ENCODE measurements at regions not wholly inside any gene's neighbourhood (a gene's known extent, or its start where the extent isn't known, plus 50 kb on each side); places are given as distances from the start of the nearest gene placed in this dataset.

DNA sequence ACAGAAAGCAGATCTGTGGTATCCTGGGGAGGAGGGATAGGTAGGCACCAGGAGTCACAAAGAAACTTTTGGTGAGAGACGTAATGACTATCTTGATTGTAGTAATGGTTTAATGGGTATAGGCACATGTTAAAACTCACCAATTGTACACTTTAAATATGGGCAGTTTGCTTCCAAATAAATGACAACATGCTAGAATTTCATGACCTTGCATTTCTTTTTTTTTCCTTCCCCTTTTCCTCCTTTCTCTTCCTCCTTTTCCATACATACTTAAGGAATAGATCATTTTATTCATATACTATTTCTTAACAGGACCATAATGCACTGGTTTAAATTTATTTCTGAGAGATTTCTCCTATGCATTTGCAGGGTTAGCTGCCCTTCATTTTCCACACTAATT is 341.8 kb downstream of the TMEM182 start:
- DNase-seq: no peak

DNA sequence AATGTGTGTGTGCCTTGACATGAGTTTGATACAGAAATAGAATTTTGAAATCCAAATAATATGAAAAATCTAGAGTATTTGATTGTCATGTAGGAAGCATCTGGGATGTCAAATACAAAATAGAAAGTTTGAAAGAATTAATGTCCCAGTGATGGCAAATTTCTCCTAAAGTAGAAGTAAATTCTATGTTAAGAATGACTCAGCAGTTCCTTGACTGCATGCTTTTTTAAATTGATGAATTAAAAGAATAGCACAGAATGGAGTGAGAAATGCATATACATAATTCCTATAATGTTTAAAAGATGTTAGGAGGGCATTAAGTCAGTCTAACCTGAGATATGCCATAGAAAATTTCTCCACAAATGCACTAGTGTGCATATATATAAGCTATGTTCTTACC is 357.5 kb downstream of the TMEM182 start:
- no peak for DNase-seq

DNA sequence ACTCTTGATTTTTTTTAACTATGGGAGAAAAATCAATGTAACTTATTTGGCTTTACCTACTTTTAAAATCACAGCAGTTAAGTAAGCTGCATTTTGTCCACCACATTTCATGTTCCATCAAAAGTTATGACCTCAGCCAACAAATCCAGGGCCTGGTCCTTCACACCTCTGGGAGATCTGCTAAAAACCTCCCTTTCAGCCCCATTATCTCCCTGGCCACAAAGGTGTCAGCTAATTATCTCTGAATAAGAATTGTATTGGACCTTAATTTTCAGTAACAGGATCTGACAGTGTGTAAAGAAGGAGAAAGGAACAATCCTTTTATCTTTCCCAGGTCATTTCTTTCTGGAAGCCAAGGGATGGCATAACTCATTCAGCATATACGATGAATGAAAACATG is 359.3 kb downstream of the TMEM182 start:
- DNase-seq: no peak

DNA sequence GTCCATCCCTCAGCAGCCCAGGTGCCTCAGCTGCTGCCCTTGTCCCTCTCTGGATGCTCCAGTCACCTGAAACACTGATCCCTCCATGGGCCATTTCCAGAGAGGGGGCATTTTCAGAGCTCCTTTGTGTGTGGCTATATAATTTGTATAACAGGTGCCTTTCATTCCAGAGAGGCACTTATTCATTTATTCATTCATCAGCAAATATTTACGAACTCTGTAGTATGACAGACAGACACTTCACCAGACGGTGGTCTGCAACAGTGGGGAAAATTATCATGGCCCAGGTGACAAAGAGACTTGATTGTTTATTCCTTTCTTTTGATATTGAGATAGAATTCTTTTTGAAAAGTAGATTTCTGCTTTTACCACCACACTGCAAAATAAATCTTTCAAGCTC is 361.7 kb downstream of the TMEM182 start:
- no peak for DNase-seq

DNA sequence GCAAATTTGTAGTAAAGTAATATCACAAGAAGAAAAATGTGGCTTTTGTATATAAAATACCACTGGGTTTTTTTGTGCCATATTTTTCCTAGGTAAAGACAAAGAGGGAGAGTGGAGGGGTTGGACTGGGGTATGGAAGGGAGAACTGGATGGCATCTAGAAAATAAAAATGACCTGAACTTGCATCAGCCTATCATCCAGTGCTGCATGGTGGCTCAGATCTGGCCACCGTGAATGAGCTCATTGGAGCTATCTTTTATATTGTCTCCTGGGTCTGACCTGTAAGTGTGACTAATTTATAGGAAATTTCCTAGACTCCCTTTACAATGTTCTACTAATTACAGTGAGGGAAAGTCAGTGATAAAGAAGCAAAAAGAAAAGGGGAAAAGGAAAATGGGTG is 369.0 kb downstream of the TMEM182 start:
- no peak for DNase-seq

DNA sequence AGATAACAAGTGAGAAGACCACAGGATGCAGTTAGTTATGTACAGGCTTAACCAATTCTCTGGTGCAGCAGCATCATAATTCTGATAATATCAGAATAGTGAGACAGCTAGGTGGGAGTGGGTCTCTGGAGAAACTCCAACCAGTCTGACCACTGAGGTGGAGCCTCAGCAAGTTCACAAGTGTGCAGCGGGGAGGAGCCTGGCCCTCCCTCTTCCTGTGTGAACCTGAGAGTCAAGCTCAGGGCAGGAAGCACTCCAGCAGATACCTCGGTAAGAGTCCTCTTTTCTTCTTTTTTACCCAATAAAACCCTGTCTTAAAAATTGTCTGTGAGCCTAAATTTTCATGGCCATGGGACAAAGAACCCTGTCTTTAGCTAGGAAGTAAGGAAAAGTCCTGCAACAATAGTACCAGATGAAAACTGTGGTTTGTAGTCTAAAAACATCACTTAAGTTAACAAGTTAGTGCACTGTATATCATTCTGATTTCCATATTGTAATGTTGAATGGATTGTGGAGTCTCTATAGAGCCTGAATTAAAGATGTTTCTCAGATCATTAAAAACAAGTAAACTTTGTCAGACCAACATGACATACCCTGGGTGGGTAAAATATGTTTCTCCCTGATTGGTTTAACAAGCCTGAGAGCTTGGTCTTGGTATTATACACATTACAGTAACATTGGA is 370.8 kb downstream of the TMEM182 start:
- no peak for DNase-seq

DNA sequence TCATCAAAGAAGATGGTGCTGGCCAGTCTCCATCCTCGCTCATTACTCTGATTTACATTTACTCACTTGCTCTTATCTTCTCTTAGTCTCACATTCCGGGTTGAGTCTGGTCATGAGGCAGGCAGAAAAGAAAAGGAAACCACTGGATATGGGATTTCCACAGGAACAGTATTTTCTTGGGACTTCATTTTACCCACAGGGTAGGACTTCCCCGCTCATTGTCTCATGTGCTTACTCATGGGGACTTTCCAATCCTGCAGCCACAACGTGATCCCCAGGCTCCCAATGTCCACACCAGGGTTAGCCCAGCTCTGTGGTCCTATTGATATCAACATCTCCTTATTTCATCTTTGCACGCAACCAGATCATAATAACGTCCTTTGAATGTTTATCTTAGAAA is 373.8 kb downstream of the TMEM182 start:
- DNase-seq: no peak

DNA sequence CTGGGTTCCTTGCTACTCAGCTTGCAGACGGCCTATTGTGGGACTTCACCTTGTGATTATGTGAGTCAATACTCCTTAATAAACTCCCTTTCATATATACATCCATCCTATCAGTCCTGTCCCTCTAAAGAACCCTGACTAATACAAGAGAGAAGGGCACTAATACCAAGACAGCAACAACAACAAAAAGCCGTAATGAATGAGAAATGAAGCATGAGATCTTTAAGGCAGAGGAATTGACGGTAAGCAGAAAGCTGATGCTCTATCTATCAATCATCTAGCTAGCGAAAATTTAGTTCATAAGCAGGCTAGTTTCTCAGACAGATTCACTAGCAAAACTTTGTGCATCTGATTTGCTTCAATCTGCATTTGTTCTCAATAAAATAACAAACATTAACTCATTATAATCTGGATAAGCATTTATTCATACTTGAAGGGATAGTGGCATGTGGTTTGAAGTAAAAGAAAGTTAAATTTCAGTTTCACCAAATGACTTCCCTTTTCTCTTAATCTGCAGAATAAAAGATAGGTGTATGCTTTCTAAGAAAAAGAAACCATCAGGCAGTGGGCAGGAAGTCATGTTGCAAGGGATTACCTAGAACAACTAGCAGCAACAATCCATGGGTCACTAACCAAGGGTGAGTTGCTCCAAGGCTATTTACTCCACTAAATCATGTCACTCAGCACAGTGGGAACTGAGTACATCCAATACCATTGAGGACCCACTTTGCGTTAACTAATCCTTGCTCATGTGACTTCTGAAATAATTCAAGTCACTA is 376.5 kb downstream of the TMEM182 start:
- no peak for DNase-seq

DNA sequence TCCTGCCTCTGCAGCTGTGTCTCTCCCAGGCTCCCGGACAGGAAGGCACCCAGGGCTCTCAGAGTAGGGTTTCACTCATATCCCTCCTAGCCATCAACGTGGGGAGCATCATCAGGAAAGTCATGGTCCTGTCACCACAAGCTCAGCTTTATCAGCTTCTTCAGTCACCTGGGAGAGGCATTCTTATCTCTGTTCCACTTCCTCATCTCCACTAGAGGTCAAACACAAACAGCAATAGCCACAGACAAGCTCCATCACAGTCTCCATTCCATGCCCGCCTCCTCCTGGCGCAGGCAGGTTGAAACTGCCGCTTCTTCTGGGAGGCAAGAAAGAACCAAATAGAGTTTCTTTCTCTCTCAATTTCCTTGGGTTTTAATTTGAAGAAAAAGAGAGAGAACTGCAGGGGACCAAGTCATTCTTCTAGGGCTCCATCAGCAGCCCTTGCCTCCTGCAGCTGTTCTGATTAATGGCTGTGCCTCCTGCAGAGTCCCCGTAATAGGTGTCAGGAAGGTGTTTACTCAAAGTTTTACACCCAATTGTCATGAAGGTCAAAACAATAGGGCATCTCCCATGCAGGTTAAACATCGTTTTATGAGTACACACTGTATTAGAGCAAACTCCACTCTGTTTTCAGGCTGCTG is 377.9 kb downstream of the TMEM182 start:
- DNase-seq: no peak

DNA sequence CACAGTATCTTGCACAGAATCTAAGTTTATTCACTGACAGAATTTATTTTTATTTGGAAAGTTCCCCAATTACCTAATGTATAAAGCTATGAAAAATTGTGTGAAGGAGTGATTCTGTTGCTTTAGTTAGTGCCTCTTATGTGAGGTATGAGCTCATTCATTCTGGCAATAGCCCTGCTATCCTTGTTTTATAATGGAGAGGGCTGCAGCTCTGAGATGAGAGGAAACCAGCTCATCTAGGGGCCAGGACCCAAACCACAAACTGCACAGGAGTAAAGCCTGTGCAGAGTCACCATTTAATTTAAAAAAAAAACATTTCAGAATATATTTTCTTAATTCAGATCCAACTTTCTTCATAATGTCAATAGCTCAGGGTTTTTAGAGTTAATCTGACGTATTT is 383.0 kb downstream of the TMEM182 start:
- DNase-seq: no peak

DNA sequence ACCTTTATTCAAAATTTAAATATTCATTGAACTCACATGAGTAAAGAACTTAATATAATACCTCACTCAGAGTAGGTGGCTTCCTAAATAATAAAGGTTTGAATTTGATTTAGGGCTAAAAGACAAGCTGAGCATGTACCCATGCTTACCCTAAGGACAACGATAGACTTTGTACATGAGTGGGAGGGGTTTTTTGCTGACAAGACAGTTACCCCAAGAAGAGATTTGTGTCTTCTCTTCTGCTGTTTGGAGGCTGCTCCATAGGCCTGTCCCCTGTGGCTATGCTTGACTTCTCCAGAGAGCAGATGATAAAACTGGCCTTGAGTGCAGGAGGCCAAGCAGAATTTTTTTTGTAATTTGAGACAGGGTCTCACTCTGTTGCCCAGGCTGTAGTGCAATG is 383.9 kb downstream of the TMEM182 start:
- no peak for DNase-seq

DNA sequence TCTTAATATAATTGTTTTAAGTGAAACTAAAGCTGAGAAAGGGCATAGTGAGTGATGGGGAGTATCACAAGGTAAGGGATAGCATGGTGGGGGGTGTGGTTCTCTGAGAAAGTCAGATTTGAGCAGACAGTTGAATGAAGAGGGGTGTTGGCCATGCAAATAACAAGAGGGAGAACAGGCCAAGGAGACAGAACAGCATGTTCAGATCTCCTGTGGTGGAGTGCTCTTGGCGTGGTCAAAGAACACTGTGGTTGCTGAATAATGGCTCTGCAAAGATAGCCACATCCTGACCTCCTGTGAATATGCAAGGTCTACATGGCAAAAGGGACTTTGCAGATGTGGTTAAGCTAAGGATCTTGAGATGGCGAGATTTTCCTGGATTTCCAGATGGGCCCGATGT is 389.2 kb downstream of the TMEM182 start:
- no peak for DNase-seq

DNA sequence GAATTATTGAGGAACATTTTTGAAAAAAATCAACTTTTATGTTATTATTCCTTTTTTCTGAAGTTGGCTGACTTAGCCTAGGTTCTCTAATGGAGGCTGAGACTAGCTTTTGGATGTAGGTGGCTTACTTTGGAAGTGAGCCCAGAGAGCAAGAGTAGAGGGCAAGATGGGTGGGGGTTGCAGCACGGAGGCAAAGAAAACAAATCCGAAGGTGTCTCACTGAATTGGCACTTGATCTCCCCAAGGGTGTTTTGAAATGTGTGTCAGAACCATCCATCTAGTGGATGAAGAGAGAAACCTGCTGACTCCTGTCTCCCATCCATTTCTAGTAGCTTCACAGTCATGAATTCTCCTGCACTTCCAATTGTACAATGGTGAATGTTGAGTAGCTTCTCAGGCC is 390.7 kb downstream of the TMEM182 start:
- DNase-seq: no peak

DNA sequence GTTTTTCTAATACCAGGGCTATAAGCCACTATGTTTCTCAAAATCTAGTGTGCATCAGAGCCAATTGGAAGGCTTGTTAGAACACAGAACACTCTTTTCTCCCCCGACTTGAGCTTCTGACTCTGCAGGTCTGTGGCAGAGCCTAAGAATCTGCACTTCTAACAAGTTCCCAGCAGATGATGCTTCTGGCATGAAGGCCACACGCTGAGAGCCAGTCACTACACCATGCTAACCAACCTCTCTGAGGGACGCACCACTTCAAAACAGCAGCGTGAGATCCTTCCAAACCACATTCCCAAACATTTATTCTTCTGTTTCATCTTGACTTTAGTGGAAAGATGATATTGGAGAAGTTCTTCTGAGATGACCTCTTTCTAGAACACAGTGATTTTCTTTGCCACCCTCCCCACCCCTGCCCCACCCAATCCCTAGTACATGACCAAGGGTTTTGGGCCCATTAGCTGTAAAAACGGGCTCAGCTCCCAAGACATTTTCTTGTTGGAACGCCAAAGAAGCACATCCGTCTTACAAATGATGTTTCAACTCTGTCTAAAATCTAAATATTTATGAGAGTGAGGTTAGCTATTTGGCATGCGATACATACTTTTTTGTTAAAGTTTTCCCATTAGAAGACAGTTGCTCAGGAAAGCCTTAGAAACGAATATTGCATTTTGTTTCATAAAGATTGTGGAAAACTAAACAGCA is 391.9 kb downstream of the TMEM182 start:
- DNase-seq: no peak

DNA sequence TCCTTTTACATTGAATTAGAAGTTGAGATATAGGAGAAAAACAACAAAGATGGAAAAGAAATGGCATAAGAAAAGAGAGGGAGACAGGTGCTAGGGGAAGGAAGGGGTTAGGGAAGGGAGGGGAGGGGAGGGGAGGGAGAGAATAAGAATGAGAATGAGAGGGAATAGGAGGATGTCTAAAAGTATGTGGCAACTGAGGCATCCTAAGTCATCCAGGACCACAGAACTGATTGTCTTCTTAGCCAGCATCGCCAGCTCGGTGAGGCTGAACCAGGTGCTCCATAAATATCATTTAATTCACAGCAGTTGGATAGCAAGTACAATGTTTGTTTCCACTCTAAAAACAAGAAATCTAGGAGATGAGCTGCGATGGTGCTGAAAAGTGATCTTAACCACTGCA is 393.5 kb downstream of the TMEM182 start:
- DNase-seq: no peak

DNA sequence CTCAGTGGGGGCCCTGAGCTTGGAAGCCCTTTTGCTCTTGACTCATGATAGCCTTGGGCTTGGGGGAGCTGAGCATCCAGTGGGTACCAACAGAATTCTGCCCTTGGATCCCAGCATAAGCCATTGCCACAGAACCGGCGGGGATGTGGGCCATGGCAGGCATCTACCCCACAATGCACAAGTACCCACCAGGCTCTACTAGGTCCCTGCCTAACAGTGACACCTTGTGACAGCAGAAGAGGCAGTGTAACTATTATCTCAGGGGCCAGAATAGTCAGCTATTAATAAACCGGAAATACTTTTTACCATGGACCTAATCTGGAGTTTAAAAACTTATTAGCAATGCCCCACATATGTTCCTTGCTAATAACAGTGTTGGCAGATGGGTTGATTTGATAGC is 397.2 kb downstream of the TMEM182 start:
- DNase-seq: no peak

DNA sequence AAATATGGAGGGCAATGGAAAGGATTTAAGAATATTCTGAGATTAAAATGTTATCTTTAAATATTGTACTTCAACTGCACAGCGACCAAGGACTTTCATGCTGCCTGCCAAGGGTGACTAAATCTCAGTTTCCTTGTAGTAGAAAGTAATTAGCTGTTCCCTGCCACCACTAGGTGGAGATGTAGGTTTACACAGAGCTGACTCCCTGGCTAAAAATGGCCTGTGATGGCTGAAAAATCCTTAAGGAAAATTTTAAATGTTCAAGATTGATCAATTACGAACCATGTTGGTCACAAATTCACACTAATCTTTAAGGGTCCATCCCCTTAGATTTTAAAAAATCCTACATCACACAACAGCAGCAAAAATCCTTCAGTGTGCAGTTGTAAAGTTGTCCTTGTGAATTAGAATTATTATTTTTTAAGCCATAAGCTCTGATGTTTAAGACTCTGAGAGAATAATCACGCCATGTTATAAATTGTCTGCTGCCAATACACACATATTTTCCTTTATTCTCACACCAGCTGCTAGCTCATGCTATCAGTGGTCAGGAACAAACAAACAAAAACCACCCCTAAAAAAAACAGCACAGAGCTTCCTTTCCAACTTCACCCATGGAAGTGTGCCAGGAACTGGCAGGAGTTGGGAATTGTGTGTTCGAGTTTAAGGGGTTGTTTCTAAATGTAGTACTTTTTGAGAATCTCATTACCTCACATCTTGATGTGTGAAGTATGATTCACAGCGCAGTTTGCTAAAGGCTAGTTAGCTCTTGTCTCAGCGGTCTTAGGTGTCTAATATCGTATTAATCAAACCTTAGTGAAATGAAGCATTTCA is 399.8 kb downstream of the TMEM182 start:
- peak; percentile 2 for DNase-seq

DNA sequence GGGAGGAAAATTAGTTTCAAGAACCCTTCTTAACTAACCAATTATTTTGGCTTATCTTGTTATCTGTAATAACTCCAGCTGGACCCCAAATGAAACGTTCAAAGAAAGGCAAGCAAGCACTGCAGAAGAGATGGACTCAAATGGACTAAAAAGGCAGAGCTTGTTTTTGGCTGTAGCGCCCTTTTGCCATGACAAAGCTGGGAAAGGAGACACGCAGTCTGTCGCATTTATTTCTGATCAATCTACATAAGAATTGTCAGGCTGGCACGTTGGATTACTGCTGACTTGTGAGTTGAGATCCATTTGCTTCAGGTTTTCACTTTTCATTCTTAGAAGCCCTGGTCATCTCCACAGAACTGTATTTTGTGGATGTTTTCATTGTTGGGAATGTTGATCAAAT is 402.9 kb downstream of the TMEM182 start:
- DNase-seq: no peak

DNA sequence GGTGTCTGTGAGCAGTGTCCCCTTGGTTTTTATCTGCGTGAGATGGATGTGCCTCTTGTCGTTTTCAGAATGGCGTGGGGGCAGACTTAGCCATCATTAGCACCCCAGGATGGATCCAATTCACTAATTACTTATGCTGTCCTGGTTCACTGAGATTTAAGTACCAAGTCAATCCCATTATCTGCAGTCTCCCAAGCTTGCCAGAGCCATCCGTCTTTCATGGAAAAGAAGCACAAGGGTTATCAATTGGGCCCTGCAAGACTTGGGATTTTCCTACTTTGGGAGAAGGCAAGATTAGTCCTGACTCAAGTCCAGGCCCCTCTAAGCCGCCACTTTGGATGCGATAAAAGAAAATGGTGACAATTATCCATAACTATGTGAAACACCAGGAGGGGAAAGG is 404.0 kb downstream of the TMEM182 start:
- DNase-seq: no peak

DNA sequence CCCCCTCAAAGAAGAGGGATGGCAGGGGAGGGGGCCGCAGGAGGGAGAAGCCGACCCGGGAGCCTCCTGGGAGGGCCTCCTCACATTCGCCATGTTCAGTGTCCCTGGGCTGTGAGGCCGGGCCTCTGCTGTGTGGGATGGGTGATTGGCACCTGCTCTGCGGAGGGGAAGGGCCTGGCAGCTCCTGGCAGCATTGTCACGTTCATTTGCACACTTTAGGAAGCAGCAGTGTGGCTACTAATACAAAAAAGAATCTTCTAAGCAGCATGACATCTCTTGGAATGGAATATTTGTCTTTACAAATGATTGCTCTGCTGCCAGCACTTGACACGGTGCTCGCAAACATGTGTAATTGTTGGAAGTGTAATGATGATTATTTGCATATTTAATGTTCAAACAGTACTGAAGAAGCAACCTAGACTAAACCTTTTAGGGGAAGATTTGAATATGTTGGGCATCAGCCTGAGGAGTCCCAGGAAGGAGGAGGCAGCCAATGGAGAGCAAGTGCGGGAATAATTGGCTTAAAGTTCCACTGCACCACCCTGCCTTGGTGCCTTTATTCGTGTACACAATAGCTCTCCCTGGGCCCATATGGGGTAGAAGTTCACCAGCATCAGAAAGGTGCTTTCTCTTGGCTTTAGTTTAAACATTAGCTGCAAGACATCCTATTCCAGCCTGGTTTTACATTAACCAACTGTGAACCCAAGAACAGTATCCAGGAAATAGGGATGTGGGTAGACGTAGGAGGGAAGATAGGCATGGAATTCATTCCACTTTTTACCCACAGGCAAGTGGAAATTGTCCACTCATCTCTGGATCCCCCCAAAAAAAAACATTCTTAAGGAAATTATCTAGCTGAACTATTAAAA is 404.9 kb downstream of the TMEM182 start:
- DNase-seq: no peak

DNA sequence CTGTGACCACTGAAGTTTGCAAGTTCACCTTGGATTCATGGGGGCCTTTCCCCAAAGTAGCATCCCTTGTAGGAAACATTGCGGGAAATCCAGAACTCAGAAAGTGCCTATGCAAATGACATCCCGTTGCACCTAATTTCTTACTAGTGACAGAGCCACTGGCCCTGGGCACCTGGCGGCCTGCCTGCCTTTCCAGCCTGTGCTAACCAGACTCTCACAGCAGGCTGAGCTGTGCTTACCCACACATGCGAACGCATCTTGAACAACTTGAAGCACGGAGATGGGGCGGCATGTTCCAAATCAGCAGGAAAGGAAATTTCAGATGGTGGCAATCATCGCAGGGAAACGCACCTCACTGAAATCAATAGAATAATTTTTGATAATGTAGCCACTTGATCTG is 405.8 kb downstream of the TMEM182 start:
- DNase-seq: no peak

DNA sequence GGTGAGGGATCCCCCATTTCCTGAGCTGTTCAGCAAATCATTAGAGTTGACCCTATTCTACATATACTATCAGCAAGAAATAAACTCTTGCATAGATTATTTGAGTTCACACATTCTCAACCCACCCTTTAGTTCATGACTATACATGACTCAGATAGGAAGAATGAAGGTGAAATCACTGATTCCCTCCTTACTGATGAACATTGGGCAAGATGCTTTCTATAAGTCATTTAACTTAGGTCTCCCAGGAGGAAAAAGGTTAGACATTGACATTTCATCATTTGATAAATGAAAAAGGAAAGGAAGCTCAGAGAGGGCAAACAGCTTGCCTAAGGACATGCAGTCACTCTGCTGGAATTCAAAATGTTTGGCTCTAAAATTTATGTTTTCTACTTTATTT is 408.0 kb downstream of the TMEM182 start:
- no peak for DNase-seq
